ENCODE measurements at regions not wholly inside any gene's neighbourhood (a gene's known extent, or its start where the extent isn't known, plus 50 kb on each side); places are given as distances from the start of the nearest gene placed in this dataset.
"Not testable (repeated sequence)": the region's sequence is repeated elsewhere in the genome, so short reads cannot be mapped to it uniquely, and the experiment has no call there.

- H3K4me3 ChIP-seq (ENCODE audit: low read length in 2 of 2) = no peak overlapping the region
- no peaks in the 10 kb centered on the region for H3K4me1 ChIP-seq (ENCODE audit: control insufficient read depth in 2 of 2, insufficient read depth in 2 of 2, low read length in 2 of 2)
- no peak overlapping the region for H3K9ac ChIP-seq (ENCODE audit: low read depth in 1 of 2, low read length in 2 of 2)
- no peaks in the 10 kb centered on the region for H3K9me3 ChIP-seq (ENCODE audit: control insufficient read depth in 2 of 2, low read length in 2 of 2)
- H3K27me3 ChIP-seq (ENCODE audit: control insufficient read depth in 2 of 2, insufficient read depth in 2 of 2, low read length in 2 of 2) = no peaks in the 10 kb centered on the region
- no peak overlapping the region for H3K27ac ChIP-seq (ENCODE audit: low read depth in 2 of 2, low read length in 2 of 2)
- H3K36me3 ChIP-seq (ENCODE audit: control insufficient read depth in 2 of 2, insufficient read depth in 2 of 2, low read length in 2 of 2) = no peaks in the 10 kb centered on the region
Measured at GRCh38 chr1:79239840-79240239, 233.3 kb upstream of the ADGRL4 start.

GRCh38 chr1:79235301-79236002, 228.9 kb upstream of the ADGRL4 start:
- Histone ChIP-seq H3K9me3 (ENCODE audit: control insufficient read depth in 2 of 2, low read length in 2 of 2) (no peaks in the 10 kb centered on the region), H3K36me3 (ENCODE audit: control insufficient read depth in 2 of 2, insufficient read depth in 2 of 2, low read length in 2 of 2) (no peaks in the 10 kb centered on the region), H3K9ac (ENCODE audit: low read depth in 1 of 2, low read length in 2 of 2) (no peak overlapping the region), H3K27me3 (ENCODE audit: control insufficient read depth in 2 of 2, insufficient read depth in 2 of 2, low read length in 2 of 2) (no peaks in the 10 kb centered on the region), H3K27ac (ENCODE audit: low read depth in 2 of 2, low read length in 2 of 2) (no peak overlapping the region), H3K4me1 (ENCODE audit: control insufficient read depth in 2 of 2, insufficient read depth in 2 of 2, low read length in 2 of 2) (no peaks in the 10 kb centered on the region), H3K4me3 (ENCODE audit: low read length in 2 of 2) (no peak overlapping the region)

GRCh38 chr1:79232818-79233217, 226.3 kb upstream of the ADGRL4 start:
- H3K27me3 ChIP-seq (ENCODE audit: control insufficient read depth in 2 of 2, insufficient read depth in 2 of 2, low read length in 2 of 2) = no peaks in the 10 kb centered on the region
- no peaks in the 10 kb centered on the region for H3K36me3 ChIP-seq (ENCODE audit: control insufficient read depth in 2 of 2, insufficient read depth in 2 of 2, low read length in 2 of 2)
- no peak overlapping the region for H3K9ac ChIP-seq (ENCODE audit: low read depth in 1 of 2, low read length in 2 of 2)
- no peaks in the 10 kb centered on the region for H3K4me1 ChIP-seq (ENCODE audit: control insufficient read depth in 2 of 2, insufficient read depth in 2 of 2, low read length in 2 of 2)
- H3K9me3 ChIP-seq (ENCODE audit: control insufficient read depth in 2 of 2, low read length in 2 of 2) = no peaks in the 10 kb centered on the region
- no peak overlapping the region for H3K4me3 ChIP-seq (ENCODE audit: low read length in 2 of 2)
- no peak overlapping the region for H3K27ac ChIP-seq (ENCODE audit: low read depth in 2 of 2, low read length in 2 of 2)

GRCh38 chr1:79230751-79231150, 224.2 kb upstream of the ADGRL4 start:
- not testable (repeated sequence) for H3K36me3 ChIP-seq (ENCODE audit: control insufficient read depth in 2 of 2, insufficient read depth in 2 of 2, low read length in 2 of 2); H3K9me3 ChIP-seq (ENCODE audit: control insufficient read depth in 2 of 2, low read length in 2 of 2); H3K4me1 ChIP-seq (ENCODE audit: control insufficient read depth in 2 of 2, insufficient read depth in 2 of 2, low read length in 2 of 2); H3K27ac ChIP-seq (ENCODE audit: low read depth in 2 of 2, low read length in 2 of 2); H3K4me3 ChIP-seq (ENCODE audit: low read length in 2 of 2); H3K27me3 ChIP-seq (ENCODE audit: control insufficient read depth in 2 of 2, insufficient read depth in 2 of 2, low read length in 2 of 2); H3K9ac ChIP-seq (ENCODE audit: low read depth in 1 of 2, low read length in 2 of 2)

GRCh38 chr1:79226963-79227362, 220.4 kb upstream of the ADGRL4 start:
- no peaks in the 10 kb centered on the region for H3K4me1 ChIP-seq (ENCODE audit: control insufficient read depth in 2 of 2, insufficient read depth in 2 of 2, low read length in 2 of 2)
- no peaks in the 10 kb centered on the region for H3K9me3 ChIP-seq (ENCODE audit: control insufficient read depth in 2 of 2, low read length in 2 of 2)
- H3K36me3 ChIP-seq (ENCODE audit: control insufficient read depth in 2 of 2, insufficient read depth in 2 of 2, low read length in 2 of 2) = no peaks in the 10 kb centered on the region
- no peak overlapping the region for H3K9ac ChIP-seq (ENCODE audit: low read depth in 1 of 2, low read length in 2 of 2)
- H3K27me3 ChIP-seq (ENCODE audit: control insufficient read depth in 2 of 2, insufficient read depth in 2 of 2, low read length in 2 of 2) = no peaks in the 10 kb centered on the region
- H3K27ac ChIP-seq (ENCODE audit: low read depth in 2 of 2, low read length in 2 of 2) = no peak overlapping the region
- no peak overlapping the region for H3K4me3 ChIP-seq (ENCODE audit: low read length in 2 of 2)

GRCh38 chr1:79224537-79224936, 218.0 kb upstream of the ADGRL4 start:
- Histone ChIP-seq H3K9ac (ENCODE audit: low read depth in 1 of 2, low read length in 2 of 2) (no peak overlapping the region), H3K27me3 (ENCODE audit: control insufficient read depth in 2 of 2, insufficient read depth in 2 of 2, low read length in 2 of 2) (no peaks in the 10 kb centered on the region), H3K36me3 (ENCODE audit: control insufficient read depth in 2 of 2, insufficient read depth in 2 of 2, low read length in 2 of 2) (no peaks in the 10 kb centered on the region), H3K9me3 (ENCODE audit: control insufficient read depth in 2 of 2, low read length in 2 of 2) (peaks cover 0 to 4% of the 10 kb centered on the region in 2 donors), H3K4me3 (ENCODE audit: low read length in 2 of 2) (no peak overlapping the region), H3K4me1 (ENCODE audit: control insufficient read depth in 2 of 2, insufficient read depth in 2 of 2, low read length in 2 of 2) (no peaks in the 10 kb centered on the region), H3K27ac (ENCODE audit: low read depth in 2 of 2, low read length in 2 of 2) (no peak overlapping the region)

- Histone ChIP-seq H3K27ac (ENCODE audit: low read depth in 2 of 2, low read length in 2 of 2) (no peak overlapping the region), H3K9ac (ENCODE audit: low read depth in 1 of 2, low read length in 2 of 2) (no peak overlapping the region), H3K27me3 (ENCODE audit: control insufficient read depth in 2 of 2, insufficient read depth in 2 of 2, low read length in 2 of 2) (no peaks in the 10 kb centered on the region), H3K36me3 (ENCODE audit: control insufficient read depth in 2 of 2, insufficient read depth in 2 of 2, low read length in 2 of 2) (no peaks in the 10 kb centered on the region), H3K4me1 (ENCODE audit: control insufficient read depth in 2 of 2, insufficient read depth in 2 of 2, low read length in 2 of 2) (no peaks in the 10 kb centered on the region), H3K4me3 (ENCODE audit: low read length in 2 of 2) (no peak overlapping the region), H3K9me3 (ENCODE audit: control insufficient read depth in 2 of 2, low read length in 2 of 2) (peaks cover 0 to 4% of the 10 kb centered on the region in 2 donors)
Measured at GRCh38 chr1:79220509-79220908, 214.0 kb upstream of the ADGRL4 start.

GRCh38 chr1:79215311-79215710, 208.8 kb upstream of the ADGRL4 start:
- Histone ChIP-seq H3K27me3 (ENCODE audit: control insufficient read depth in 2 of 2, insufficient read depth in 2 of 2, low read length in 2 of 2) (no peaks in the 10 kb centered on the region), H3K36me3 (ENCODE audit: control insufficient read depth in 2 of 2, insufficient read depth in 2 of 2, low read length in 2 of 2) (no peaks in the 10 kb centered on the region), H3K9ac (ENCODE audit: low read depth in 1 of 2, low read length in 2 of 2) (no peak overlapping the region), H3K27ac (ENCODE audit: low read depth in 2 of 2, low read length in 2 of 2) (no peak overlapping the region), H3K4me1 (ENCODE audit: control insufficient read depth in 2 of 2, insufficient read depth in 2 of 2, low read length in 2 of 2) (no peaks in the 10 kb centered on the region), H3K9me3 (ENCODE audit: control insufficient read depth in 2 of 2, low read length in 2 of 2) (no peaks in the 10 kb centered on the region), H3K4me3 (ENCODE audit: low read length in 2 of 2) (no peak overlapping the region)

GRCh38 chr1:79207786-79208185, 201.3 kb upstream of the ADGRL4 start:
- Histone ChIP-seq H3K4me1 (ENCODE audit: control insufficient read depth in 2 of 2, insufficient read depth in 2 of 2, low read length in 2 of 2) (no peaks in the 10 kb centered on the region), H3K9ac (ENCODE audit: low read depth in 1 of 2, low read length in 2 of 2) (no peak overlapping the region), H3K27ac (ENCODE audit: low read depth in 2 of 2, low read length in 2 of 2) (no peak overlapping the region), H3K36me3 (ENCODE audit: control insufficient read depth in 2 of 2, insufficient read depth in 2 of 2, low read length in 2 of 2) (no peaks in the 10 kb centered on the region), H3K27me3 (ENCODE audit: control insufficient read depth in 2 of 2, insufficient read depth in 2 of 2, low read length in 2 of 2) (no peaks in the 10 kb centered on the region), H3K4me3 (ENCODE audit: low read length in 2 of 2) (no peak overlapping the region), H3K9me3 (ENCODE audit: control insufficient read depth in 2 of 2, low read length in 2 of 2) (no peaks in the 10 kb centered on the region)

- H3K4me1 ChIP-seq (ENCODE audit: control insufficient read depth in 2 of 2, insufficient read depth in 2 of 2, low read length in 2 of 2) = no peaks in the 10 kb centered on the region
- no peaks in the 10 kb centered on the region for H3K9me3 ChIP-seq (ENCODE audit: control insufficient read depth in 2 of 2, low read length in 2 of 2)
Measured at GRCh38 chr1:79207331-79207730, 200.8 kb upstream of the ADGRL4 start.

More at GRCh38 chr1:79207331-79207730, 200.8 kb upstream of the ADGRL4 start:
- Histone ChIP-seq H3K36me3 (ENCODE audit: control insufficient read depth in 2 of 2, insufficient read depth in 2 of 2, low read length in 2 of 2) (no peaks in the 10 kb centered on the region), H3K4me3 (ENCODE audit: low read length in 2 of 2) (no peak overlapping the region), H3K27me3 (ENCODE audit: control insufficient read depth in 2 of 2, insufficient read depth in 2 of 2, low read length in 2 of 2) (no peaks in the 10 kb centered on the region), H3K27ac (ENCODE audit: low read depth in 2 of 2, low read length in 2 of 2) (no peak overlapping the region), H3K9ac (ENCODE audit: low read depth in 1 of 2, low read length in 2 of 2) (no peak overlapping the region)
